WTC11 (cell line): ENCODE measurements at regions not wholly inside any gene's neighbourhood (a gene's known extent, or its start where the extent isn't known, plus 50 kb on each side); places are given as distances from the start of the nearest gene placed in this dataset.

Experiments
- CTCF ChIP-seq: fragments of 200-600 bp; IDR thresholded peaks from 2 replicates; pipeline ENCODE4 v1.8.0; 2022; ENCODE audit warnings: antibody characterized with exemption
- E2F4 ChIP-seq: sonication (generic); formaldehyde crosslinking; IDR thresholded peaks from 2 replicates; pipeline ENCODE4 v1.8.1; 2022; ENCODE audit warnings: low read depth, mild to moderate bottlenecking, moderate library complexity, missing genetic modification reagents, borderline replicate concordance
- USF1 ChIP-seq: sonication (generic); formaldehyde crosslinking; IDR thresholded peaks from 2 replicates; pipeline ENCODE4 v1.8.0; 2022; ENCODE audit warnings: mild to moderate bottlenecking, missing genetic modification reagents
- ZBTB43 ChIP-seq: sonication (generic); formaldehyde crosslinking; IDR thresholded peaks from 2 replicates; pipeline ENCODE4 v1.8.1; 2023; ENCODE audit warnings: mild to moderate bottlenecking, missing genetic modification reagents
- ZNF121 ChIP-seq: sonication (generic); formaldehyde crosslinking; IDR thresholded peaks from 2 replicates; pipeline ENCODE4 v1.8.0; 2023; ENCODE audit warnings: missing genetic modification reagents

- TF ChIP-seq E2F4 (CRISPR knock-in tag) (no peak), ZNF121 (CRISPR knock-in tag) (no peak), ZBTB43 (CRISPR knock-in tag) (no peak), USF1 (no peak), CTCF (no peak)
Observed at GRCh38 chr12:124114316-124114715, 141.3 kb downstream of the ZNF664 start.
